ENCODE measurements at regions not wholly inside any gene's neighbourhood (a gene's known extent, or its start where the extent isn't known, plus 50 kb on each side); places are given as distances from the start of the nearest gene placed in this dataset.

DNA sequence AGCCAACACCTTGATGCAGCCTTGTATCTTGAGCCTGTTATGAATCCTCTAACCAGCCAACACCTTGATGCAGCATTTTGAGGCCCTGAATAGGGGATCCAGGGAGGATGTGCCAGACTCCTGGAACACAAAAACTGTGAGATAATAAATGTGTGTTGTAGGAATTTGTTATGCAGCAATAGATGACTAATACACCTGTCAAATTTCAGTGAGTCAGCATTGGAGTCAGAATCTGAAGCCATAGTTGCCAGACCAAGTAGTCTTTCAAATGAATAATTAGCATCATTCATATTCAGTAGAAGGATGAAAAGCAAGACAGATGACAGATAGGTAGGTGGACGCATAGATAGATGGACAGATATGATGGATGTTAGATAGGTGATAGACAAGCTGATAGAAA lies 942.5 kb upstream of the SLC39A10 start:
- Histone ChIP-seq H3K27me3 (ENCODE audit: insufficient read depth, low read length) (no peaks in the 10 kb centered on the region), H3K4me1 (ENCODE audit: insufficient read depth, low read length) (no peaks in the 10 kb centered on the region), H3K9ac (ENCODE audit: low read depth, low read length) (no peak overlapping the region), H3K27ac (ENCODE audit: low read depth, low read length) (no peak overlapping the region), H3K9me3 (ENCODE audit: insufficient read depth, low read depth, low read length) (no peaks in the 10 kb centered on the region), H3K4me3 (ENCODE audit: low read length) (no peak overlapping the region), H3K36me3 (ENCODE audit: insufficient read depth, low read length) (no peaks in the 10 kb centered on the region)
- 87% methylated on average over 1 of the region's 1 CpG for whole genome bisulfite sequencing

DNA sequence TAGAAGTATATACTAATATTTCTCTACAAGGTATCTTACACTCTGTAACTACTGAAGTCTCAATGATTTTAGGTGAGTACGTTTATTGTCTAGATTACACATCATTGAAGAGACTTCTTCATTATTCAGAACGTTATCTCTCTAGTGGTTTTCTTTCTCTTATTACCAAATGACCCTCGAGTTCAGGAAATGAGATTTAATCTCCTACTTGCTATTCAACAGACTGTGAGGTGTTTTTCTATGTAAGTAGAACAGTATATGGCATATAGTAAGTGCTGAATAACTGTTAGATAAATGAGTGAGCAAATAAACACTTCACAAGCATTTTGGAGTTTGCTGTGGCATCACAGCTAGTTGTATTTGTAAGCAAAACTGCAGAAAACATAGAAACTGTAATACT lies 947.2 kb upstream of the SLC39A10 start:
- H3K27me3 ChIP-seq (ENCODE audit: insufficient read depth, low read length), result no peaks in the 10 kb centered on the region
- no peak overlapping the region for H3K27ac ChIP-seq (ENCODE audit: low read depth, low read length)
- no peak overlapping the region for H3K4me3 ChIP-seq (ENCODE audit: low read length)
- H3K36me3 ChIP-seq (ENCODE audit: insufficient read depth, low read length), result no peaks in the 10 kb centered on the region
- H3K9me3 ChIP-seq (ENCODE audit: insufficient read depth, low read depth, low read length), result no peaks in the 10 kb centered on the region
- no peak overlapping the region for H3K9ac ChIP-seq (ENCODE audit: low read depth, low read length)
- WGBS, result 100% methylated on average over 2 of the region's 3 CpGs
- H3K4me1 ChIP-seq (ENCODE audit: insufficient read depth, low read length), result no peaks in the 10 kb centered on the region

DNA sequence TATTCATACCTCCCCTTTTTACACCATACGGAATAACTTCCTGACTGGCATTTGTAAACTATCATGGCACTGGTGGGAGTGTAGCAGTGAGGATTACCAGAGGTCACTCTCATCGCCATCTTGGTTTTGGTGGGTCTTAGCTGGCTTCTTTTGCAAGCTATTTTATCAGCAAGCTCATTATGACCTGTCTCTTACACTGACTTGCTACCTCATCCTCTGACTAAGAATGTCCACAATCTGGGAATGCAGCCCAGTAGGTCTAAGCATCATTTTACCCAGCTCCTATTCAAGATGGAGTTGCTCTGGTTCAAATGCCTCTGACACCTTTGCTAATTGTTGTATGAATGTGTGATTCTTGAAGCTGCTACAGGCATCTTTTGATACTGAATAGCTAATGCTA lies 950.8 kb upstream of the SLC39A10 start:
- Histone ChIP-seq H3K36me3 (ENCODE audit: insufficient read depth, low read length) (no peaks in the 10 kb centered on the region), H3K27me3 (ENCODE audit: insufficient read depth, low read length) (no peaks in the 10 kb centered on the region), H3K4me1 (ENCODE audit: insufficient read depth, low read length) (no peaks in the 10 kb centered on the region), H3K27ac (ENCODE audit: low read depth, low read length) (no peak overlapping the region), H3K9ac (ENCODE audit: low read depth, low read length) (no peak overlapping the region), H3K9me3 (ENCODE audit: insufficient read depth, low read depth, low read length) (no peaks in the 10 kb centered on the region), H3K4me3 (ENCODE audit: low read length) (no peak overlapping the region)
- WGBS, result 74% methylated on average over 2 of the region's 2 CpGs

DNA sequence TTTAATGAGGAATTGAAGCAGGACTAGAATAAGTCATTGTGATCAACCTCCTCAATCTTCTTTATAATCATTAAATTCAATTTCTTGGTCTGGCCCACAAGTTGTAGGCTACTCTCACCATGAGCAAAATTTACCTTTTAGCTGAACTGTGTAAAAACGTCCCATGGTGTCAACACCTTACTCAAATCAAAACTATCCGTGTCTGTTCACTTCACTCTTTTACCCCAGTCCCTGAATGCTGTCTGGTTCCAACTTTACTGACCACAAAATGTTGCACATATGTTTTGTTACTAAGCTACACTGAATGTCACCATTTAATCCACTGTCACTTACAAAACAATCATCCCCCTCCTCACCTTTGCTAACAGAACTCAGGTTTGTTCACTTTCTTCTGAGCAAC lies 951.6 kb upstream of the SLC39A10 start:
- no peaks in the 10 kb centered on the region for H3K36me3 ChIP-seq (ENCODE audit: insufficient read depth, low read length)
- H3K9me3 ChIP-seq (ENCODE audit: insufficient read depth, low read depth, low read length), result no peaks in the 10 kb centered on the region
- no peak overlapping the region for H3K9ac ChIP-seq (ENCODE audit: low read depth, low read length)
- H3K4me1 ChIP-seq (ENCODE audit: insufficient read depth, low read length), result no peaks in the 10 kb centered on the region
- no peak overlapping the region for H3K27ac ChIP-seq (ENCODE audit: low read depth, low read length)
- no peak overlapping the region for H3K4me3 ChIP-seq (ENCODE audit: low read length)
- no peaks in the 10 kb centered on the region for H3K27me3 ChIP-seq (ENCODE audit: insufficient read depth, low read length)
- WGBS, result 83% methylated on average over 2 of the region's 2 CpGs

DNA sequence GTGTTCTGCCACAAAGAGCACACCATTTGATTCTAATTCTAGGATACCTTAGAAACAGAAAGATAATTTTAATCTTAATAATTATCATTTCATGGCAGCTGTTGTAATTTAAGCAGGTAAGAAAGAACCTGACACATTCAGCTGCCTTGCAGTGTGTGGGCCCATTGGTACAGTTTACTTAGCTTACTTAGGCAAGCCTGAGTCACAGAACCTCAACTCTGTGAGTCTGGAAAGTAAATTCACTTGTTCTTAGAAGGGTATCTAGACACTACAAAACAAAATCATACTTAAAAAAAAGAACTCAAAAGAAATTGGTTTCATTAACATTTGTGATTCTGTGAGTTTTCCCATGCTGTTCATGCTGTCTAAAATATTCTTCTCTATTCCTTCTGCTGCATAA lies 956.3 kb upstream of the SLC39A10 start:
- no peak overlapping the region for H3K4me3 ChIP-seq (ENCODE audit: low read length)
- H3K9me3 ChIP-seq (ENCODE audit: insufficient read depth, low read depth, low read length), result no peaks in the 10 kb centered on the region
- H3K9ac ChIP-seq (ENCODE audit: low read depth, low read length), result no peak overlapping the region
- H3K4me1 ChIP-seq (ENCODE audit: insufficient read depth, low read length), result no peaks in the 10 kb centered on the region
- no peak overlapping the region for H3K27ac ChIP-seq (ENCODE audit: low read depth, low read length)
- H3K36me3 ChIP-seq (ENCODE audit: insufficient read depth, low read length), result no peaks in the 10 kb centered on the region
- no peaks in the 10 kb centered on the region for H3K27me3 ChIP-seq (ENCODE audit: insufficient read depth, low read length)

DNA sequence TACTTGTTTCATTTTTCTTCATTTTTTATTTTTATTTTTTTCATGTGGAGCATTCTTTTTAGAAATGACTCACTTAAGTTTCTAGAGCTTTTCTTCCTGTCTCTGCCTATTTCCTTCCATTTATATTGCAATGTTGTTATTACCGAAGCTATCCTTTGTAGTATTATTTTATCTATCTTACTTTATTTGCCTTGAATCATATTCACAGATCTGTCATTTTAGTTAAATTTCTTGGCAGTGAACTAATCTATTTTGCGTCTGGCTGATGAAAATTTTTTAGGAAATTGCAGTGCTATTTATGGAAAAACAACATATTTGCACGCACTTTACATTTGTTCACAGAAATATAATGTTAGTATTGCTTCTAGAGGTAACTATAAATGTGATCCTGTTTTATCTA lies 956.9 kb upstream of the SLC39A10 start:
- no peaks in the 10 kb centered on the region for H3K27me3 ChIP-seq (ENCODE audit: insufficient read depth, low read length)
- no peaks in the 10 kb centered on the region for H3K4me1 ChIP-seq (ENCODE audit: insufficient read depth, low read length)
- no peaks in the 10 kb centered on the region for H3K9me3 ChIP-seq (ENCODE audit: insufficient read depth, low read depth, low read length)
- no peak overlapping the region for H3K4me3 ChIP-seq (ENCODE audit: low read length)
- WGBS, result 100% methylated on average over 1 of the region's 3 CpGs
- H3K27ac ChIP-seq (ENCODE audit: low read depth, low read length), result no peak overlapping the region
- H3K9ac ChIP-seq (ENCODE audit: low read depth, low read length), result no peak overlapping the region
- H3K36me3 ChIP-seq (ENCODE audit: insufficient read depth, low read length), result no peaks in the 10 kb centered on the region

DNA sequence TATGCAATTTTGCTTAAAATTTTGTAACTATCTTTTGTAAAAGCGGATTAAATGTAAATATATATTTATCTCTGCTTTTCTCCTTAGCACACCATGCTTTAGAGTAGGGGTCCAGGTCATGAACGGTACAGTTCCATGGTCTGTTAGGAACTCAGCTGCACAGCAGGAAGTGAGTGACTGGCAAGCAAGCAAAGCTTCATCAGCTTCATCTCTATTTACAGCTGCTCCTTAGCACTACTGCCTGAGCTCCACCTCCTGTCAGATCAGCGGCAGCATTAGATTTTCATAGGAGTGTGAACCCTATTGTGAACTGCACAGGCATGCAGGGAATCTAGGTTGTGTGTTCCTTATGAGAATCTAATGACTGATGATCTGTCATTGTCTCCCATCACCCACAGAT lies 959.0 kb upstream of the SLC39A10 start:
- Histone ChIP-seq H3K27ac (ENCODE audit: low read depth, low read length) (no peak overlapping the region), H3K9me3 (ENCODE audit: insufficient read depth, low read depth, low read length) (no peaks in the 10 kb centered on the region), H3K4me3 (ENCODE audit: low read length) (no peak overlapping the region), H3K4me1 (ENCODE audit: insufficient read depth, low read length) (no peaks in the 10 kb centered on the region), H3K27me3 (ENCODE audit: insufficient read depth, low read length) (no peaks in the 10 kb centered on the region), H3K36me3 (ENCODE audit: insufficient read depth, low read length) (no peaks in the 10 kb centered on the region), H3K9ac (ENCODE audit: low read depth, low read length) (no peak overlapping the region)
- 83% methylated on average over 2 of the region's 3 CpGs for WGBS

DNA sequence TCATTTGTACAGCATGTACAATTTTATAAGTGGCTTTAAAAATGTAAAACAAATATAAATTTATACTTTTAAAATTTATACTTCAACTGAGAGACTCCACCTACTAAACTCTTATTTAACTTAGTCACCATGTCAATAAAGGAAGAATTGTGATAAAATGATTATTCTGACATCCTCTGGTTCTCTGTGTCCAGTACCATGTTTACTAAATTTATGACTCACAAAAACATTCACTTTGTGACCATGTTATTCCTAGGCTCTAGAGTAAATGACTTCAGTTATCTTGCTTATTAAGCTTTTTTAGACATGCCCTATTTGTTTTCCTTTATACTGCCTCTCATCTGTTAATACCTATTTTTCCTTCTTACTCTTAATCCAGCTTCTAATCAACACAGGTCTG lies 959.6 kb upstream of the SLC39A10 start:
- Histone ChIP-seq H3K4me3 (ENCODE audit: low read length) (no peak overlapping the region), H3K36me3 (ENCODE audit: insufficient read depth, low read length) (no peaks in the 10 kb centered on the region), H3K27ac (ENCODE audit: low read depth, low read length) (no peak overlapping the region), H3K4me1 (ENCODE audit: insufficient read depth, low read length) (no peaks in the 10 kb centered on the region), H3K9me3 (ENCODE audit: insufficient read depth, low read depth, low read length) (no peaks in the 10 kb centered on the region), H3K9ac (ENCODE audit: low read depth, low read length) (no peak overlapping the region), H3K27me3 (ENCODE audit: insufficient read depth, low read length) (no peaks in the 10 kb centered on the region)

DNA sequence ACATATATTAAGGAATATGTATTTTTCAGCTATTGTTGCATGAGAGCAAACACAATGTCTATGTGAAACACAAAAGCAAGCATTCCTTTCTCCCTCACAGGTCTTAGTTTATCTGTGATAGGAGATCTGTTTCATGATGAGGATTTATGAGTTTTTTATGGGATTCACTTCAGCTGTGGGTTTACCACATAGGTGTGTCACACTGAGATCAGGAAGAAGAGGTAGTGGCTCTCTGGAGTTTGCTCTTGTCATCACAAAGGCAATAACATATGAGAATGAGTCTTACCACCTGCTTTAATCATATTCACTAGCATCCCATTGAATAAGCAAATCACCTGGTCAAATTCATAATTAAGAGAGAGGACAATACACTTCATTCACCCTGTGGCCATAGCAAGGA lies 960.3 kb upstream of the SLC39A10 start:
- no peaks in the 10 kb centered on the region for H3K27me3 ChIP-seq (ENCODE audit: insufficient read depth, low read length)
- H3K4me1 ChIP-seq (ENCODE audit: insufficient read depth, low read length), result no peaks in the 10 kb centered on the region
- no peaks in the 10 kb centered on the region for H3K9me3 ChIP-seq (ENCODE audit: insufficient read depth, low read depth, low read length)
- H3K9ac ChIP-seq (ENCODE audit: low read depth, low read length), result no peak overlapping the region
- H3K4me3 ChIP-seq (ENCODE audit: low read length), result no peak overlapping the region
- no peak overlapping the region for H3K27ac ChIP-seq (ENCODE audit: low read depth, low read length)
- H3K36me3 ChIP-seq (ENCODE audit: insufficient read depth, low read length), result no peaks in the 10 kb centered on the region

DNA sequence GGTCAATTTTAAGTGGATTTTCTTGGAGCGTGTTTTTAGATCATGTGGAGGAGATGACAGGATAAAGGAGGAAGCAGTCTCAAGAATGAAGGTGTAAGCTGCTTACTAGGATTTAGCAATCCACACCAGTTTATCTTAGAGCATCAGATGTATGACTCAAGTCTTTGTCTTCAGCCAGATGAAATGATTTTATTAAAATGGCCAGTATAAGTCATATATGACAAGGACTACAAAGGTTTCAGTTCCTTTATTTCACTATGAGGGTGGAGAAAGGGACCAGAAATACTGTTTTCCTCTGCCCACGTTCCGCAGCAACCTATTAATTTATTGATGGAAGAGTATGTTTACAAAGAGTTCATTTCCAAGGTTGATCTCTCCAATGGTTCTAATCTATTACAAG lies 970.5 kb upstream of the SLC39A10 start:
- H3K4me1 ChIP-seq (ENCODE audit: insufficient read depth, low read length), result no peaks in the 10 kb centered on the region
- H3K9me3 ChIP-seq (ENCODE audit: insufficient read depth, low read depth, low read length), result no peaks in the 10 kb centered on the region
- no peaks in the 10 kb centered on the region for H3K36me3 ChIP-seq (ENCODE audit: insufficient read depth, low read length)
- no peak overlapping the region for H3K4me3 ChIP-seq (ENCODE audit: low read length)
- no peak overlapping the region for H3K9ac ChIP-seq (ENCODE audit: low read depth, low read length)
- H3K27me3 ChIP-seq (ENCODE audit: insufficient read depth, low read length), result no peaks in the 10 kb centered on the region
- no peak overlapping the region for H3K27ac ChIP-seq (ENCODE audit: low read depth, low read length)
- WGBS, result 99% methylated on average over 3 of the region's 3 CpGs

DNA sequence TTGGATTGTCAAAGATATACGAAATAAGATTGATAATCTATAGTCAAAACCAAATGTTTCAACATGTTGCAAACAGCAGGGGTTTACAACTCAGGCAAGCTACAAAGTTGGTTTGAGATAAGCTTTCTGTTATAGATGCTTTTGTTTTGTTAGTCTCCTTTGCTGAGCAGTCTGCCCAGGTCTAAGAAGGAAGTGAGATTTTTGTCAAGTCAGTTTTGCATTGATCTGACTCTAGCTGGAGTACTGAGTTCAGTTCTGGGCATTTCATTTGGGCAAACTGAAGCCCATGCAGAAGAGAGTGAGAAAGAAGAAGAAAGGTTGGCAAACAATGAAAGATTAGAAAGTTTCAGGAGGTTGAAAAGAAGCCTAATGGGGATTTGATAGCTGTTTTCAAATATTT lies 983.0 kb upstream of the SLC39A10 start:
- H3K9ac ChIP-seq (ENCODE audit: low read depth, low read length), result no peak overlapping the region
- H3K4me3 ChIP-seq (ENCODE audit: low read length), result no peak overlapping the region
- no peaks in the 10 kb centered on the region for H3K36me3 ChIP-seq (ENCODE audit: insufficient read depth, low read length)
- H3K9me3 ChIP-seq (ENCODE audit: insufficient read depth, low read depth, low read length), result no peaks in the 10 kb centered on the region
- WGBS, result 71% methylated on average over 1 of the region's 1 CpG
- H3K4me1 ChIP-seq (ENCODE audit: insufficient read depth, low read length), result no peaks in the 10 kb centered on the region
- H3K27ac ChIP-seq (ENCODE audit: low read depth, low read length), result no peak overlapping the region
- H3K27me3 ChIP-seq (ENCODE audit: insufficient read depth, low read length), result no peaks in the 10 kb centered on the region

DNA sequence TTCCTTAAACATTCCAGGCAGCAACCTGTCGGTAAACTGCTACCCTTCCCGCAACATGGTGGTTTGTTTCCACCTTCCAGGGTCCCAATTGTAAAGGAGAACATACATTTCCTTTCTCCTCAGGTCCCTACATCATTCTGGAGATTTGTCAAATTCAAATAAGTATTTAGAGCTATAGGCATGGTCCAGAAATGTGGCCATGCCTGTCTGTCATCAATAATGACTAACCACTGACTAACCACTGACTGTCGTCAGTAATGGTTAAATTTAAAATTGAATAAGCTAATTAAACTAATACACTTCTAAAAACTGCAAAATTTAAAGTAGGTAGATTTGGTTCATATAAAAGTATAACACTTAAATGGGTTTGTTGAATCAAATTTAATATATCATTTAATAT lies 984.0 kb upstream of the SLC39A10 start:
- no peaks in the 10 kb centered on the region for H3K9me3 ChIP-seq (ENCODE audit: insufficient read depth, low read depth, low read length)
- no peaks in the 10 kb centered on the region for H3K27me3 ChIP-seq (ENCODE audit: insufficient read depth, low read length)
- WGBS, result 85% methylated on average over 2 of the region's 3 CpGs
- no peaks in the 10 kb centered on the region for H3K36me3 ChIP-seq (ENCODE audit: insufficient read depth, low read length)
- no peaks in the 10 kb centered on the region for H3K4me1 ChIP-seq (ENCODE audit: insufficient read depth, low read length)
- H3K9ac ChIP-seq (ENCODE audit: low read depth, low read length), result no peak overlapping the region
- H3K27ac ChIP-seq (ENCODE audit: low read depth, low read length), result no peak overlapping the region
- H3K4me3 ChIP-seq (ENCODE audit: low read length), result no peak overlapping the region
